ENCODE measurements at regions not wholly inside any gene's neighbourhood (a gene's known extent, or its start where the extent isn't known, plus 50 kb on each side); places are given as distances from the start of the nearest gene placed in this dataset.
"Not testable (repeated sequence)": the region's sequence is repeated elsewhere in the genome, so short reads cannot be mapped to it uniquely, and the experiment has no call there.

DNA sequence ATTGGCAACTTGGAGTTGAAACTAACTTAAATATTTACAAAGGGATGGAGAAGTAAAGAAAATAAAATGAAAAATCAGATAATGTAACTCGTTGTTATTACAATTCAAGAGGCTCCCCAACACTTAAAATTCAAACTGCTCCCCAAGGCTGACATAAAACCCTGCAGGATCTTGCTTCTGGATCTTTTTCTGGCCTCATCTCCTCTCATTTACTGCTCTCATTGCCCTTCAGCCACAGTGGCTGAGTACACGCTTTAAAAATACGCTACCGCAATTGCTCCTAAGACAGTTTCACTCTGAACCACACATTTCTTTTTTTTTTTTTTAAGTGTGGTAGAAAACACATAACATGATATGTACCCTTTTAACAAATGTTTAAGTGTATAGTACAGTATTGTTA lies 718.1 kb upstream of the ANO3 start:
- H3K27me3 ChIP-seq: no peaks in the 10 kb centered on the region
- no peak overlapping the region for H3K27ac ChIP-seq
- TF ChIP-seq, protein P1, sequence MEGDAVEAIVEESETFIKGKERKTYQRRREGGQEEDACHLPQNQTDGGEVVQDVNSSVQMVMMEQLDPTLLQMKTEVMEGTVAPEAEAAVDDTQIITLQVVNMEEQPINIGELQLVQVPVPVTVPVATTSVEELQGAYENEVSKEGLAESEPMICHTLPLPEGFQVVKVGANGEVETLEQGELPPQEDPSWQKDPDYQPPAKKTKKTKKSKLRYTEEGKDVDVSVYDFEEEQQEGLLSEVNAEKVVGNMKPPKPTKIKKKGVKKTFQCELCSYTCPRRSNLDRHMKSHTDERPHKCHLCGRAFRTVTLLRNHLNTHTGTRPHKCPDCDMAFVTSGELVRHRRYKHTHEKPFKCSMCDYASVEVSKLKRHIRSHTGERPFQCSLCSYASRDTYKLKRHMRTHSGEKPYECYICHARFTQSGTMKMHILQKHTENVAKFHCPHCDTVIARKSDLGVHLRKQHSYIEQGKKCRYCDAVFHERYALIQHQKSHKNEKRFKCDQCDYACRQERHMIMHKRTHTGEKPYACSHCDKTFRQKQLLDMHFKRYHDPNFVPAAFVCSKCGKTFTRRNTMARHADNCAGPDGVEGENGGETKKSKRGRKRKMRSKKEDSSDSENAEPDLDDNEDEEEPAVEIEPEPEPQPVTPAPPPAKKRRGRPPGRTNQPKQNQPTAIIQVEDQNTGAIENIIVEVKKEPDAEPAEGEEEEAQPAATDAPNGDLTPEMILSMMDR (IDR thresholded peaks at IDR 0.05): no peak
- H3K4me3 ChIP-seq: no peak overlapping the region
- H3K36me3 ChIP-seq: no peaks in the 10 kb centered on the region
- H3K9me3 ChIP-seq: no peaks in the 10 kb centered on the region
- DNase-seq: no peak
- intact Hi-C loops (cut with DNase I; ENCODE audit: low total_unique reads): no loop called here
- no peaks in the 10 kb centered on the region for H3K4me1 ChIP-seq

DNA sequence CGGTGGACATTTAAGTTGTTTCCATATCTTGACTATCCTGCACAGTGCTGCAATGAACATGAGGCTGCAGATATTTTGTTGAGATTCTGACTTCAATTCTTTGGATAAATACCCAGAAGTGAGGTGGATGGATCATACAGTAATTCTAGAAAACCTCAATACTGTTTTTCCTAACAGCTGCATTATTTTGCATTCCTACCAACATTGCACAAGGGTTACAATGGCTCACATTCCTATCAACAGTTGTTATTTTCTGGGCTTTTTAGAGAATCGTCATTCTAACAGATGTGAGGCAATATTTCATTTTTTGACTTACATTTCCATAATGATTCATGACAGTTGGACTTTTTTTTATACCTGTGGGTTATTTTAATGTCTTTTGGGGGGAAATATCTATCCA lies 716.9 kb upstream of the ANO3 start:
- Histone ChIP-seq H3K27ac (no peak overlapping the region), H3K36me3 (no peaks in the 10 kb centered on the region), H3K4me3 (no peak overlapping the region), H3K27me3 (no peaks in the 10 kb centered on the region), H3K9me3 (no peaks in the 10 kb centered on the region), H3K4me1 (no peaks in the 10 kb centered on the region)
- TF ChIP-seq, protein P1 (IDR thresholded peaks at IDR 0.05): no peak
- intact Hi-C loops (cut with DNase I; ENCODE audit: low total_unique reads): no loop called here
- no peak for DNase-seq

DNA sequence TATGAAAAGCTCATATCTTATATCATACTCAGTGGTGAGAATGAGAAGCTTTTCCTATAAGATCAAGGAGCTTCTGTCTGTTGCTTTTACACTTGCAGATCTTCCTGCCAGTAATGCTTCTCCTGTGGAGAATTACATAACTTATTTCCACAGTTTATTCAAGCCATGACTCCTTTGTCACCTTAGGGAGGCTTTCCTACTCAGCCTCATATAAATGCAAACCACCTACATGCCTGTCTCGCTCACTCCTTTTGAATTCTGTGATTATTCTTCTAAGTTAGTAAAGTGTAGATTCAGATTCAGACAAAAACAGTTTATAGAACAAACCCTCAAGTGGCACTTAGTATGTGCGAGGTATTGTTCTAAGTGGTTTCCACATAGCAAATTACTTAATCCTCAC lies 716.1 kb upstream of the ANO3 start:
- TF ChIP-seq, protein P1 (IDR thresholded peaks at IDR 0.05): no peak
- no peak overlapping the region for H3K4me3 ChIP-seq
- H3K27ac ChIP-seq: no peak overlapping the region
- intact Hi-C loops (cut with DNase I; ENCODE audit: low total_unique reads): no loop called here
- no peaks in the 10 kb centered on the region for H3K27me3 ChIP-seq
- H3K4me1 ChIP-seq: no peaks in the 10 kb centered on the region
- no peaks in the 10 kb centered on the region for H3K9me3 ChIP-seq
- no peak for DNase-seq
- H3K36me3 ChIP-seq: no peaks in the 10 kb centered on the region

DNA sequence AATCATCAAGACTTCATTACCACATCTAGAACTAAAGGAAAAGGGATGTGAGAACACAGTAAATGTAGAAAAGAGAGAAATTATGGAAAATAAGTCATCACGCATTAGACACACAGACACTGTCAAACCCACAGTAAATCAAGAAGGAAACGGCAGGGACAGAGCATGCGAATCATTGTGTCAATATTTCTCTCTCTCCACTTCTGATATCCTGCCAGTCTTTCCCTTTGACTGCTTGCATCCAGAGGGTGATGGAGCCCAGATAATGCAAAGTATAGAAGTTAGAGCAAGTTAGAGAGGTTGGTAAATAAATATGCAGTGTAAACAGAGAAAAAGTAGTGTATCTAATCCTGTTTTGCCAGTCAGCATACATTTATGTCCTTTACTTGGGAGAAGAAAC lies 706.8 kb upstream of the ANO3 start:
- no peak for DNase-seq
- Histone ChIP-seq H3K4me3 (no peak overlapping the region), H3K27ac (no peak overlapping the region), H3K36me3 (no peaks in the 10 kb centered on the region), H3K4me1 (no peaks in the 10 kb centered on the region), H3K27me3 (no peaks in the 10 kb centered on the region), H3K9me3 (no peaks in the 10 kb centered on the region)
- intact Hi-C loops (cut with DNase I; ENCODE audit: low total_unique reads): no loop called here
- TF ChIP-seq, protein P1 (IDR thresholded peaks at IDR 0.05): no peak

DNA sequence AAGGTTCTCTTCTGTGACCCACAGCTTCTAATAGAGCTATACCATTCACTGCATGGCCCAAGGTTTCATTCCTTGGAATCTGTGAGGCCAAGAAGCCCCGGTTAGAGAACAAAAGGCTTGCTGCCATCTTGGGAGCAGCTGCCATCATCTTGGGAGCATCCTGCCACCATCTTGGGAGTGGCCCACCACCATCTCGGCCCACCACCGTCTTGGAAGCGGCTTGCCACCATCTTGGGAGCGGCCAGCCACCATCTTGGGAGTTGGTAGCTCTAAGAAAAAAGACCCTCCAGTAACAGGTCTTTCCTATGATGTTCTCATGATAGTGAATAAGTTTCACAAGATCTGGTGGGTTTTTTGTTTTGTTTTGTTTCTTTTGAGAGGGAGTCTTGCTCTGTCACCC lies 703.9 kb upstream of the ANO3 start:
- H3K27me3 ChIP-seq: no peaks in the 10 kb centered on the region
- DNase-seq: no peak
- no peaks in the 10 kb centered on the region for H3K4me1 ChIP-seq
- H3K9me3 ChIP-seq: no peaks in the 10 kb centered on the region
- TF ChIP-seq, protein P1 (IDR thresholded peaks at IDR 0.05): no peak
- no peak overlapping the region for H3K27ac ChIP-seq
- H3K36me3 ChIP-seq: no peaks in the 10 kb centered on the region
- intact Hi-C loops (cut with DNase I; ENCODE audit: low total_unique reads): no loop called here
- no peak overlapping the region for H3K4me3 ChIP-seq

DNA sequence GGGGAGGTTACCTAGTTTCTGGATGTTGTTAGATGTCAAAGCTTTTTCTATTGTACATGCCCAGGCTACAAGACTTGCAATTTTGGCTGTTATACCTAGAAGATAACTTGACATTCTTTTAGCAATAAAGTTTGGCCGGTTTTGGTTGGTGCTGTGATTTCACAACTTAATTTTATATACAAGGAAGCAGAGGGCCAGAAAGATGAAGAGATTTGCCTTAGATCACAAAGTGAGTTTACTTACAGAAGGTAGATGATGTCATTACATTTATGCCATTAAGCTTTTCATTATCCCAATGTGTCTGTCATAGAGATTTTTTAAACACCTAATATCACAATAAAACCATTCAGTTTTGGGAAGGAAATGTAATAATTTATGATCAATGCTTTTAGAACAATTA lies 698.7 kb upstream of the ANO3 start:
- H3K4me1 ChIP-seq: no peaks in the 10 kb centered on the region
- DNase-seq: no peak
- H3K36me3 ChIP-seq: no peaks in the 10 kb centered on the region
- no peaks in the 10 kb centered on the region for H3K9me3 ChIP-seq
- TF ChIP-seq, protein P1 (IDR thresholded peaks at IDR 0.05): no peak
- intact Hi-C loops (cut with DNase I; ENCODE audit: low total_unique reads): no loop called here
- no peak overlapping the region for H3K4me3 ChIP-seq
- H3K27me3 ChIP-seq: no peaks in the 10 kb centered on the region
- no peak overlapping the region for H3K27ac ChIP-seq

DNA sequence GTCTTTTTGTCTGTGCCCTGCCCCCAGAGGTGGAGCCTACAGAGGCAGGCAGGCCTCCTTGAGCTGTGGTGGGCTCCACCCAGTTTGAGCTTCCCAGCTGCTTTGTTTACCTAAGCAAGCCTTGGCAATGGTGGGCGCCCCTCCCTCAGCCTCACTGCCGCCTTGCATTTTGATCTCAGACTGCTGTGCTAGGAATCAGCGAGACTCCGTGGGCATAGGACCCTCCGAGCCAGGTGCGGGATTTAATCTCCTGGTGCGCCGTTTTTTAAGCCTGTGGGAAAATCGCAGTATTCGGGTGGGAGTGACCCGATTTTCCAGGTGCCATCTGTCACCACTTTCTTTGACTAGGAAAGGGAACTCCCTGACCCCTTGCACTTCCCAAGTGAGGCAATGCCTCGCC lies 682.7 kb upstream of the ANO3 start:
- H3K4me3 ChIP-seq; H3K4me1 ChIP-seq; intact Hi-C loops (cut with DNase I; ENCODE audit: low total_unique reads); DNase-seq; H3K27me3 ChIP-seq; H3K27ac ChIP-seq; H3K9me3 ChIP-seq; H3K36me3 ChIP-seq: not testable (repeated sequence)
